ENCODE measurements at regions not wholly inside any gene's neighbourhood (a gene's known extent, or its start where the extent isn't known, plus 50 kb on each side); places are given as distances from the start of the nearest gene placed in this dataset.

DNA sequence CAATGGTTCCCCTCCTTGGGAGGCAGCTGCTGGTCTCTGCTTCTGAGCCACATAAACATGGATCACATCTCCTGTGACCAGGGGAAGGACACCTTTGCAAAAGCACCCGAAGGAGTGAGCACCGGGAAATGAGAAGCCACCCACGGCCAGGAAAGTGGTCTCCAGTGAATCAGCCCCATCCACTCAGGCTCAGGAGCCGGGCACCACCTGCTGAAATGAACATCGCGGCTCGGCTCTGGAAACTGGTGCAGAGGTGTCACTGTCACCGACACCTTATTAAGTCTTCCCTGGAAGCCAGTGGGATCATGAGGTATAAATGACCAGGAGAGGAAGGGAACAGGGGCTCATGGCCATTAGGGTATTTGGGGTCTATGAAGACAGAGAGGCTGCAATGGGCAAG lies 207.2 kb upstream of the C1orf174 start:
- Mint-ChIP-seq H3K27ac (ENCODE audit: unreplicated experiment) (no peak overlapping the region), H3K4me1 (ENCODE audit: low read depth, unreplicated experiment) (peaks cover 1% of the 10 kb centered on the region), H3K27me3 (ENCODE audit: low read depth, unreplicated experiment) (peaks cover 6% of the 10 kb centered on the region), H3K4me3 (ENCODE audit: unreplicated experiment) (no peak overlapping the region), H3K36me3 (ENCODE audit: low read depth, unreplicated experiment) (no peaks in the 10 kb centered on the region), H3K9me3 (ENCODE audit: unreplicated experiment) (peaks cover 7% of the 10 kb centered on the region)
- TF ChIP-seq EZH2 (IDR thresholded peaks at IDR 0.05; ENCODE audit: insufficient read depth, low read length) = no peak
- TF ChIP-seq CTCF (IDR thresholded peaks at IDR 0.05; ENCODE audit: insufficient read depth, low read depth, low read length) = no peak
- H3K27ac ChIP-seq (ENCODE audit: low read depth, low read length) = no peak overlapping the region
- no peaks in the 10 kb centered on the region for H3K27me3 ChIP-seq (ENCODE audit: insufficient read depth, low read length)
- no peak overlapping the region for H2AFZ ChIP-seq (ENCODE audit: low read depth, low read length)
- H3K9me3 ChIP-seq (ENCODE audit: insufficient read depth, low read depth, low read length) = peaks cover 8% of the 10 kb centered on the region
- DNase-seq (ENCODE audit: low read depth) (no peak), FAIRE-seq (no peak)
- H3K4me2 ChIP-seq (ENCODE audit: low read length) = no peak overlapping the region
- H4K20me1 ChIP-seq (ENCODE audit: insufficient read depth, low read length) = no peaks in the 10 kb centered on the region
- H3K4me1 ChIP-seq (ENCODE audit: insufficient read depth, low read length) = no peaks in the 10 kb centered on the region
- H3K36me3 ChIP-seq (ENCODE audit: insufficient read depth, low read length) = no peaks in the 10 kb centered on the region
- no peak overlapping the region for H3K9ac ChIP-seq (ENCODE audit: low read length)
- no peak overlapping the region for H3K4me3 ChIP-seq (ENCODE audit: insufficient read depth, low read depth, low read length)
- H3K79me2 ChIP-seq (ENCODE audit: insufficient read depth, low read length) = no peaks in the 10 kb centered on the region

- no peaks in the 10 kb centered on the region for H3K4me1 Mint-ChIP-seq (ENCODE audit: low read depth, unreplicated experiment)
- no peaks in the 10 kb centered on the region for H4K20me1 ChIP-seq (ENCODE audit: insufficient read depth, low read length)
- H3K79me2 ChIP-seq (ENCODE audit: insufficient read depth, low read length) = no peaks in the 10 kb centered on the region
- no peaks in the 10 kb centered on the region for H3K4me1 ChIP-seq (ENCODE audit: insufficient read depth, low read length)
- no peaks in the 10 kb centered on the region for H3K36me3 Mint-ChIP-seq (ENCODE audit: low read depth, unreplicated experiment)
- no peak overlapping the region for H3K27ac Mint-ChIP-seq (ENCODE audit: unreplicated experiment)
- H3K9ac ChIP-seq (ENCODE audit: low read length) = no peak overlapping the region
- no peak for DNase-seq (ENCODE audit: low read depth)
- peaks cover 7% of the 10 kb centered on the region for H3K9me3 Mint-ChIP-seq (ENCODE audit: unreplicated experiment)
- no peak overlapping the region for H3K27ac ChIP-seq (ENCODE audit: low read depth, low read length)
- H3K9me3 ChIP-seq (ENCODE audit: insufficient read depth, low read depth, low read length) = peaks cover 8% of the 10 kb centered on the region
- H3K4me3 Mint-ChIP-seq (ENCODE audit: unreplicated experiment) = no peak overlapping the region
- no peaks in the 10 kb centered on the region for H3K36me3 ChIP-seq (ENCODE audit: insufficient read depth, low read length)
- FAIRE-seq = no peak
- no peak overlapping the region for H3K4me3 ChIP-seq (ENCODE audit: insufficient read depth, low read depth, low read length)
- H3K27me3 ChIP-seq (ENCODE audit: insufficient read depth, low read length) = no peaks in the 10 kb centered on the region
- no peak overlapping the region for H3K4me2 ChIP-seq (ENCODE audit: low read length)
- no peak overlapping the region for H2AFZ ChIP-seq (ENCODE audit: low read depth, low read length)
- peaks cover 6% of the 10 kb centered on the region for H3K27me3 Mint-ChIP-seq (ENCODE audit: low read depth, unreplicated experiment)
- TF ChIP-seq EZH2 (IDR thresholded peaks at IDR 0.05; ENCODE audit: insufficient read depth, low read length) (no peak), CTCF (IDR thresholded peaks at IDR 0.05; ENCODE audit: insufficient read depth, low read depth, low read length) (no peak)
Measured at GRCh38 chr1:4108331-4108730, 208.3 kb upstream of the C1orf174 start.

- Histone ChIP-seq H3K4me1 (ENCODE audit: insufficient read depth, low read length) (no peaks in the 10 kb centered on the region), H4K20me1 (ENCODE audit: insufficient read depth, low read length) (no peaks in the 10 kb centered on the region), H3K9ac (ENCODE audit: low read length) (no peak overlapping the region), H3K27me3 (ENCODE audit: insufficient read depth, low read length) (no peaks in the 10 kb centered on the region), H3K4me2 (ENCODE audit: low read length) (no peak overlapping the region), H3K79me2 (ENCODE audit: insufficient read depth, low read length) (no peaks in the 10 kb centered on the region), H3K4me3 (ENCODE audit: insufficient read depth, low read depth, low read length) (no peak overlapping the region), H3K27ac (ENCODE audit: low read depth, low read length) (no peak overlapping the region), H3K36me3 (ENCODE audit: insufficient read depth, low read length) (no peaks in the 10 kb centered on the region), H3K9me3 (ENCODE audit: insufficient read depth, low read depth, low read length) (peaks cover 8% of the 10 kb centered on the region), H2AFZ (ENCODE audit: low read depth, low read length) (no peak overlapping the region)
- no peaks in the 10 kb centered on the region for H3K36me3 Mint-ChIP-seq (ENCODE audit: low read depth, unreplicated experiment)
- H3K4me1 Mint-ChIP-seq (ENCODE audit: low read depth, unreplicated experiment) = no peaks in the 10 kb centered on the region
- TF ChIP-seq CTCF (IDR thresholded peaks at IDR 0.05; ENCODE audit: insufficient read depth, low read depth, low read length) (no peak), EZH2 (IDR thresholded peaks at IDR 0.05; ENCODE audit: insufficient read depth, low read length) (no peak)
- peaks cover 7% of the 10 kb centered on the region for H3K9me3 Mint-ChIP-seq (ENCODE audit: unreplicated experiment)
- FAIRE-seq = no peak
- no peak overlapping the region for H3K4me3 Mint-ChIP-seq (ENCODE audit: unreplicated experiment)
- no peak overlapping the region for H3K27ac Mint-ChIP-seq (ENCODE audit: unreplicated experiment)
- no peak for DNase-seq (ENCODE audit: low read depth)
- peaks cover 6% of the 10 kb centered on the region for H3K27me3 Mint-ChIP-seq (ENCODE audit: low read depth, unreplicated experiment)
Measured at GRCh38 chr1:4108758-4109627, 208.9 kb upstream of the C1orf174 start.
